Muscle layer of duodenum (tissue), 2 donors: ENCODE measurements at regions not wholly inside any gene's neighbourhood (a gene's known extent, or its start where the extent isn't known, plus 50 kb on each side); places are given as distances from the start of the nearest gene placed in this dataset.

Source experiments
- H3K27ac ChIP-seq: one replicate; pipeline ENCODE4 v1.7.0; 2013; ENCODE audit warnings: mild to moderate bottlenecking, low read length
- H3K27me3 ChIP-seq: one replicate; pipeline ENCODE4 v1.7.0; 2013; ENCODE audit warnings: low read depth, mild to moderate bottlenecking, control low read depth, low read length
- H3K36me3 ChIP-seq, 2 donors: one replicate each; pipeline ENCODE4 v1.7.0; 2013; ENCODE audit warnings: low read length in 2 of 2, control low read depth in 1 of 2, mild to moderate bottlenecking in 1 of 2; ENCODE audit not compliant: insufficient read depth in 2 of 2, control insufficient read depth in 1 of 2
- H3K4me1 ChIP-seq, 2 donors: one replicate each; pipeline ENCODE4 v1.7.0; 2013; ENCODE audit warnings: low read length in 2 of 2, mild to moderate bottlenecking in 2 of 2, control low read depth in 1 of 2, moderate library complexity in 1 of 2; ENCODE audit not compliant: insufficient read depth in 2 of 2, control insufficient read depth in 1 of 2
- H3K4me3 ChIP-seq, 2 donors: one replicate each; pipeline ENCODE4 v1.7.0; 2013; ENCODE audit warnings: low read length in 2 of 2, low read depth in 1 of 2, mild to moderate bottlenecking in 1 of 2
- H3K9me3 ChIP-seq, 2 donors: one replicate each; pipeline ENCODE4 v1.7.0; 2013; ENCODE audit warnings: low read length in 2 of 2, control low read depth in 1 of 2, mild to moderate bottlenecking in 1 of 2; ENCODE audit not compliant: control insufficient read depth in 1 of 2
- donor health status: healthy.

DNA sequence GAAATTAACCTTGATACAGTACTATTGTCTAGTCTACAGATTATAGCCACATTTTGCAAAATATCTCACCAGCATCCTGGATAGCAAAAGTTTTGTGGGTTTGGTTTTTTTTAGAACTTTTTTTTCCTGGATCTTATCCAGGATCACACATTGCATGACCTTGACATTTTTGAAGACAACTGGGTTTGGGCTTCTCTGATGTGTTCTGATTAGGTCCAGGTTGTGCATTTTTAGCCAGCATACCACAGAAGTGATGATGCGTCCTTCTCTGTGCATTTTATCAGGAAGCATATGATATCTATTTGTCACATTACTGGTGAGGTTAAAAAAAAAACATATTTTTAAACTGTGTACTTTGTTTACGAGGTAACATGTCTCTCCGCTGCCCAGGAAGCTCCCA lies 221.0 kb upstream of the OSR1 start:
- H3K4me1 ChIP-seq: peaks cover 4 to 6% of the 10 kb centered on the region in 2 donors
- H3K9me3 ChIP-seq: no peaks in the 10 kb centered on the region
- no peaks in the 10 kb centered on the region for H3K36me3 ChIP-seq
- no peak overlapping the region for H3K27ac ChIP-seq
- no peaks in the 10 kb centered on the region for H3K27me3 ChIP-seq
- H3K4me3 ChIP-seq: no peak overlapping the region

- H3K36me3 ChIP-seq: no peaks in the 10 kb centered on the region
- peaks cover 6 to 7% of the 10 kb centered on the region in 2 donors for H3K4me1 ChIP-seq
- H3K9me3 ChIP-seq: no peaks in the 10 kb centered on the region
- H3K27ac ChIP-seq: no peak overlapping the region
- no peaks in the 10 kb centered on the region for H3K27me3 ChIP-seq
- no peak overlapping the region for H3K4me3 ChIP-seq
These were observed 219.3 kb upstream of the OSR1 start for GRCh38 chr2:19577723-19578122.

- Histone ChIP-seq H3K27me3 (no peaks in the 10 kb centered on the region), H3K4me3 (no peak overlapping the region), H3K36me3 (no peaks in the 10 kb centered on the region), H3K9me3 (no peaks in the 10 kb centered on the region), H3K27ac (no peak overlapping the region), H3K4me1 (peaks cover 6 to 7% of the 10 kb centered on the region in 2 donors)
These were observed 218.0 kb upstream of the OSR1 start for GRCh38 chr2:19576411-19576810.

DNA sequence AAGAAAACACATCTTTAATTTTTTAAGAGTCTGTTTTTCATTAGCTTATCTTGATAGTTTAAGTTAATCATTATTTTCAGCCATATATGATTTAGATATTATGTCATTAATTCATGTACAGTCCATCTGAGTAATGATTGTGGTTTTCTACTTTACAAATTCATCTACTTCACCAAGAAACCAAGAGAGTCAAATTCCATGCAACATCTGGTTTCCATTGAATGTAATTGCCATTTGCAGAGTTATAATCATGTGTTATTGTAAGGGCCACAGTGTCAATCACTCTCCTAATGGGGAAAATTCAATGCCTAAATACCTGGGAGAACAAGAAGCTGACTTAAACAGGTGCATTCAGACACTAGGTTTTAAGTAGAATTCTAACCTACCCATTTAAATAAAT lies 217.2 kb upstream of the OSR1 start:
- H3K9me3 ChIP-seq: no peaks in the 10 kb centered on the region
- no peaks in the 10 kb centered on the region for H3K36me3 ChIP-seq
- no peak overlapping the region for H3K4me3 ChIP-seq
- no peaks in the 10 kb centered on the region for H3K27me3 ChIP-seq
- peaks cover 6 to 7% of the 10 kb centered on the region in 2 donors for H3K4me1 ChIP-seq
- H3K27ac ChIP-seq: no peak overlapping the region

DNA sequence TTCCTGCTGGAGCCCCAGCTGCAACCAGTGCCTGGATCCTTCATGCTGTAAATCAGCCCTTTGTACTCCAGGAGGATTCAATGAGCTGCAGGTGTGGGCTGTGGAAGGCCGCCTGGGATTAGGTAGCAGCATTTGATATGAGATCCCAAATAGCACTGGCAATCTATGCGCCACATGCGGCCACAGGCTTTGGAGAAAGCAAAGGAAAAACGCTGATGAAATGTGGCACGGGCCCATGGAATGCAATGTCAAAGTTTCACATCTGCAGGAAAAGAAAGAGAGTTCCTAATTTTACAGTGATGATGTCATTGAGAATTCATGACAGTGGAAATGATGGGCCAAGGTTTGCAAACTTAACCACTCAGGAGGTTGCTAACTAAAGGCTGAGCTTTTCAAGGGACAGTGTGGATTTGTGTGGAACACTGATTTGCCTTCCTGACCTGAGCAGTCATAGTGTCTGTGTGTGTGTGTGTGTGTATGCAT lies 216.4 kb upstream of the OSR1 start:
- H3K4me1 ChIP-seq: peaks cover 6 to 7% of the 10 kb centered on the region in 2 donors
- H3K4me3 ChIP-seq: no peak overlapping the region
- H3K27me3 ChIP-seq: no peaks in the 10 kb centered on the region
- H3K27ac ChIP-seq: no peak overlapping the region
- H3K36me3 ChIP-seq: no peaks in the 10 kb centered on the region
- H3K9me3 ChIP-seq: no peaks in the 10 kb centered on the region

DNA sequence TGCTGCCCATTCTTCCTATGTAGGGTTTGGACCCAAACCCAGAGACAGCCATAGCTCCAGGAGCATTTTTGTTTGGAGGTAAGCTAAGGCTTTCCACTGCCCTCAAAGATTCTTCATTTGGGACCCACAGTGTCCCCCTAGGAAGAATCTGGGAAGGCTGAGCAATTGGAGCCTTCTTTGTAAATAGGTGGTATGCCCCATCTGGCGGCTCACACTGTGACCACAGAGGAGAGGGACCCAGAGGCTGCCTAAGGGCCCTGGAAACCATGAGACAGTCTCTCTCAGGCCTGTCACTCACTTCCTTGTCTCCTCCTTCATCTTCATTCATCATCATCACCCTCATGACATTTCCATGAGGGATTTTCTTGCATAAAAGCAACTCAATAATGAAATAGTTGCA lies 215.4 kb upstream of the OSR1 start:
- H3K36me3 ChIP-seq: no peaks in the 10 kb centered on the region
- H3K4me1 ChIP-seq: peaks cover 6 to 7% of the 10 kb centered on the region in 2 donors
- H3K9me3 ChIP-seq: no peaks in the 10 kb centered on the region
- H3K27ac ChIP-seq: no peak overlapping the region
- no peak overlapping the region for H3K4me3 ChIP-seq
- no peaks in the 10 kb centered on the region for H3K27me3 ChIP-seq

DNA sequence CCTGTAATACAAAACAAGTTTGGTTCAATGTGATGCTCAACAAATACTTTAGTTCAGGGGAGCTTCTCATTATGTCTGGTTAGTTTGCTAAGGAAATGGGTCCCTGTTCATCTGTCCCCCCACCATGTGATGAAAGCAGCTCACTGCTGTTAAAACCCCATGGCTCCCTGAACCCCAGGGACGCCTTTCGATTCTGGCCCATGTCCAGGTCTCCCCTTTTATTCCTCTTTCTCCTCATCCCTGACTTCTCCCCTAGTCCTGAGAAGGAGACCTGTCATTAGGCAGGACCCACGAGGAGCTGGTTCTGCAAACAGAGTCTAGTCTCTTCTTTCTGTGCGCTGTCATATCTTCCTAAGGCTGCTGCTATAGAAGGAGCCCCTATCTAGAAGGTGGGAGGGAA lies 213.3 kb upstream of the OSR1 start:
- Histone ChIP-seq H3K9me3 (no peaks in the 10 kb centered on the region), H3K27ac (no peak overlapping the region), H3K27me3 (no peaks in the 10 kb centered on the region), H3K4me1 (peaks cover 6 to 7% of the 10 kb centered on the region in 2 donors), H3K4me3 (no peak overlapping the region), H3K36me3 (no peaks in the 10 kb centered on the region)

DNA sequence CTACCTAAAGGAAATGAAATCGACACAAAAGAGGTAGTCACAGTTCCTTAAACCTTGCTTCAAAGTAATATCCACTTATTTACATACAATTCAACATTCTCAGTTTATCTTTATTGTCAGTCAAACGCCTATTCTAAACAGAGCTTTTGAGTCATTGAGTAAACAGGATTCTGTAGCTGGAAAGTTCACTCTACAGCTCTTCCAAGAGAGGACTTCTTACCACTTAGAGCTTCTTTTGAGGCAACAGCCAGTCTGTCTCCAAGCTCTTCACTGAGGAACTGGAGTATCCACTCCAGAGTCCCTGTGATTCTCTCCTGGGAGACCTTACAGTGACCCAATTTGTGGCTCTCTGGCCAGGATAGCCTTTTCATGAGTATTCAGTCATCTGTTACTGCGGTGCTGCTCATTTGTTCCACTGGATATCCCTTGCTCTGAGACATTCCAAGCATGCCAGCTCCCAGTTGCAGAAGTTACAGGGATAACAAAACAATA lies 210.9 kb upstream of the OSR1 start:
- H3K27me3 ChIP-seq: no peaks in the 10 kb centered on the region
- no peaks in the 10 kb centered on the region for H3K9me3 ChIP-seq
- no peak overlapping the region for H3K4me3 ChIP-seq
- no peaks in the 10 kb centered on the region for H3K36me3 ChIP-seq
- no peak overlapping the region for H3K27ac ChIP-seq
- H3K4me1 ChIP-seq: peaks cover 0 to 1% of the 10 kb centered on the region in 2 donors

- no peaks in the 10 kb centered on the region for H3K27me3 ChIP-seq
These were observed 210.4 kb upstream of the OSR1 start for GRCh38 chr2:19568809-19569208.

DNA sequence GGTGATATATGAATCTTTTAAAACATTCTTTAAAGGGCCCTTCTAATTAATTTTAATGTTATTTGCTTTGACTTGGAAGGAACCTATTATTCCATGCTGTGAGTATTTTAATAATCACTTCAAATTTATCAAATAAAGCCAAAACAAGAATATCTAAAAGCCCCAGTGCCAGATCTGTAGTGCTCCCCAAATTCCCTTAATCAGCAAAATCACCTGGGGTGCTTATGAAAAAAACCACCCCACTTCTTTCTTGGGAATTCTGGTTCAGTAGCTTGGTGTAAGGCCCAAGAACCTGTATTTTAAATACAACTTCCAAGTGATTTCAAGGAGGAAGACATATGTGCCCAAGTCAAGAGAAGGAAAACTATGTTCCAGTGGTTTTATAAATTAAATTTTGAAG lies 202.4 kb upstream of the OSR1 start:
- H3K4me1 ChIP-seq: no peaks in the 10 kb centered on the region
- H3K9me3 ChIP-seq: no peaks in the 10 kb centered on the region
- H3K27ac ChIP-seq: no peak overlapping the region
- no peak overlapping the region for H3K4me3 ChIP-seq
- no peaks in the 10 kb centered on the region for H3K27me3 ChIP-seq
- no peaks in the 10 kb centered on the region for H3K36me3 ChIP-seq

More at GRCh38 chr2:19568809-19569208, 210.4 kb upstream of the OSR1 start:
- no peaks in the 10 kb centered on the region for H3K9me3 ChIP-seq
- H3K4me3 ChIP-seq: no peak overlapping the region
- no peaks in the 10 kb centered on the region for H3K4me1 ChIP-seq
- no peak overlapping the region for H3K27ac ChIP-seq
- H3K36me3 ChIP-seq: no peaks in the 10 kb centered on the region

- H3K4me1 ChIP-seq: no peaks in the 10 kb centered on the region
These were observed 201.3 kb upstream of the OSR1 start for GRCh38 chr2:19559596-19560240.

DNA sequence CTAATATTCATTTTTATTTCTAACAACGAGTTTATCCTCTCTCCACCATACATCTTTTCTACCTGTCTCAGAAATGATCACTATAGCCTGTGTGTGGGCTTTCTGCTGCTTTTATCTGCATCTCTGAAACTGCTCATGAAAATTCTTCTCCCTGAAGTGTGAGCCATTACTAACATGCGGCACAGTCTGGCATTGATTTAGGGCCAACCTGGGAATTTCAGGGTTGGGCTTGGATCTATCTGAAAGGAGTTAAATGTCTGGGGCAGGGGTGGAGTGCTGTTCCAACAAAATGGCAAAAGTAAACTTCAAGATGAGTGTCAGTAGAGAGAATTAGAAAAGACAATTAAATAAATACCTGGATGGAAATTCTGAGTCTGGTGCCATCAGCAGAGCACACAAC lies 198.2 kb upstream of the OSR1 start:
- Histone ChIP-seq H3K9me3 (no peaks in the 10 kb centered on the region), H3K4me1 (no peaks in the 10 kb centered on the region), H3K36me3 (no peaks in the 10 kb centered on the region), H3K4me3 (no peak overlapping the region), H3K27ac (no peak overlapping the region), H3K27me3 (no peaks in the 10 kb centered on the region)

More at GRCh38 chr2:19559596-19560240, 201.3 kb upstream of the OSR1 start:
- no peaks in the 10 kb centered on the region for H3K36me3 ChIP-seq
- H3K9me3 ChIP-seq: no peaks in the 10 kb centered on the region
- no peak overlapping the region for H3K4me3 ChIP-seq
- H3K27me3 ChIP-seq: no peaks in the 10 kb centered on the region
- H3K27ac ChIP-seq: no peak overlapping the region
